Posterior vena cava (tissue), 2 donors: ENCODE measurements at regions not wholly inside any gene's neighbourhood (a gene's known extent, or its start where the extent isn't known, plus 50 kb on each side); places are given as distances from the start of the nearest gene placed in this dataset.
"Not testable (repeated sequence)": the region's sequence is repeated elsewhere in the genome, so short reads cannot be mapped to it uniquely, and the experiment has no call there.

Source experiments
- DNase-seq: peaks from one replicate; pipeline ENCODE4 v3.0.0-alpha.2; 2020; ENCODE audit warnings: low spot score
- intact Hi-C, 2 donors: fragments of 100-400 bp; cut with DNase I; formaldehyde crosslinking; loops; one replicate each; pipeline versions ENCODE4 v1.14.1 to v1.14.2; 2022 to 2023
- donor health status: DM: yes; HTN: yes; CAD: no.
- donor health status: DM: yes; HTN: yes; CAD: no.

DNA sequence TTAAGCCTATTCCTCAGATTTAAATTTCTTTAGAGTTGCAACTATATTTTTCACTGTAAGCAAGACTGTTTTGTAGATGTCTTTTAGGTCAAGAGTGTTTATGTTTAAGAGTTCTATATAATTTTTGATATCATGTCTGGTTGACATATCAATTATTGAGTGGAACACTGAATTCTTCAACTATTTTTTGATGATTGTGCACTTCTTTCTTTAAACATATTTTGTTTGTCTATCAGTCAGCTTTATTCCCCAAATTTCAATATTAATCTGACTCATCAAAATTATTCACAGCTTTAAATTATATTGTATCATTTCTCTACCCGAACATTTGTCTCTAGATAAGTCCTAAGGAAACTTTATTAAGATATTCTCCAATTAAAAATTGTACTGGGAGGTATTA lies 933.6 kb upstream of the ROBO1 start:
- intact Hi-C loops: no loop called here
- no peak for DNase-seq

DNA sequence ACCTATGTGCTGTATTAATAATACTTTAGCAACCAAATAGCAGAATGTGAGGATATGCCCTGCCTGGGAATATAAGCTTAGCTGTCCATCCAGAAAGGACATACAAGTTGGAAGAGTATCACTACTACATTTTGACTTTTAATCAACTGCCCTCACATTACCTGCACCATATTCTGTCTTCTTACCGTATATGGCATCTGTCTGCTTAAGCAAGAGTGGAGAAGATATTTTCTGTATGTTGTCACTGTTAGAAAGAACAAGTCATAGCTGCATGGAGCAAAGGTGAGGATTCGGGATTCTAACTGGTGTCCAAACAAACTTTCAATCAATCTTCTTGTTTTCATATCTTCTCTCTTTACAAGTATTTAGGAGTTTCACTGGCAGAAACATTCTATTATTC lies 929.5 kb upstream of the ROBO1 start:
- intact Hi-C loops: no loop called here
- no peak for DNase-seq

DNA sequence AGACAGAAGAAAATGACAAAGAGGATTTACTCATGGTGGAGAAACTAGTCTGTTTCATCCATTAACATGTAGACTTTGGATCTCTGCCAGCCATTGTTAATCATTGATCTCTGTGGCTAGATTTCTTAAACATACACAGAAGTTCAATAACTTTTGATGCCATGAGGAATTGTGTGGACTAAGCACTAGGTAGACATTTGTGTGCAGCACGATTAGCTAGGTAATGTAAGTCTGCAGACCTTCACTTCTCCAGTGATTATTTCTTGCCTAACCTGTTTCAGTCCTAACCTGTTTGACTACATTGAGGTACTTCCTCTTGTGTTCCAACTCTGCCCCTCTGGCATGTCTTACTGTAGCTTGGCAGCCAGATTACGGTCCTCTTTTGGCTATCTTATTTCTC lies 928.5 kb upstream of the ROBO1 start:
- no peak for DNase-seq

DNA sequence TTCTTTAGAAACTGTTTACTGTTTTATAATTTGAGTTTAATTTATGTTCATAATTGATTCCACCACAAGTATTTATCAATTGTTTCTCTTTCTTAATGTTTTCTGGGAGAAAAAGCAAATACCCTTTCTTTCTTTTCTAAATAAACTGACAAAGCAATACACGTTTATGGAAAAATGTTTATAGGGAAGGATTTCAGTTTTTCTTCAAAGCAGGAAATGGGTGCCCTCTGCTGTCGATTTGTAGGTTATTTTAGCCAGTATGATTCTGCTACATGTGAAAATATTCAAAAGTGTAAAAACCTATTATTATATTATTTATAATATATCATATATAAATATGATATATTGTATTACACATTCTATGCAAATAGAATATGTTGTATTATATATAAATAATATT lies 921.0 kb upstream of the ROBO1 start:
- intact Hi-C loops: no loop called here
- no peak for DNase-seq

More for the DNA sequence above, 928.5 kb upstream of the ROBO1 start:
- intact Hi-C loops: no loop called here

DNA sequence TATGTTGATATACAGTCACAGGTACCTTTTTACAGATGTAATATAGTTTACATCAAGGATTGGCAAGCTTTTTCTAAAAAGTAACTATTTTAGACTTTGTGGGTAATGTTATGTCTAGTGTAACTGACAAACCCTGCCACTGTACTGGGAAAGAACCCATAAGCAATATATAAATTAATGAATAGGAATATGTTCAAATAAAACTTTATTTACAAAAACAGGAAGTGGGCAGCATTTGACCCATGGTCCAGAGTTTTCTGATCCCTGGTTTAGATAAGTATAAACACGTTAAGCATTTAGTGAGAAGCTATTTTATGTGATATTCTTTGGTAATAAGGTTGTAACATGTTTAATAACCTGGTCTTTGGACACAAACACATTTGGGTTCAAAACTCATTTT lies 915.2 kb upstream of the ROBO1 start:
- intact Hi-C loops: no loop called here
- no peak for DNase-seq

DNA sequence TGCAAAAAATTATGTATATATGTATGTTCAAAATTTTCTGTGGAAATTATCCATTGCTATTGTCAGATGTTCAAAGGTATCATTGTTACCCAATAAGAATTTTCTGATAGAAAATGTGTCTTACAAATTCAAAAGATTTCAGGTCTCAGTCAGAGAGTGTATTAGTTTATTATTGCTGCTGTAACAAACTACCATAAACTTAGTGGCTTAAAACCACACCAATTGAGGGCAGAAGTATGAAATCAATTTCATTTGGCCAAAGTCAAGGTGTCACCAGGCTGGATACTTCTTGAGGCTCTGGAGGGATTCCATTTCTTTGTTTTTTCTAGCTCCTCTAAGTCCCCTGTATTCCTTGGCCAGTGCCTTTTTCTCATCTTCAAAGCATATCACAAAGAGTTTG lies 914.4 kb upstream of the ROBO1 start:
- intact Hi-C loops: no loop called here
- no peak for DNase-seq

DNA sequence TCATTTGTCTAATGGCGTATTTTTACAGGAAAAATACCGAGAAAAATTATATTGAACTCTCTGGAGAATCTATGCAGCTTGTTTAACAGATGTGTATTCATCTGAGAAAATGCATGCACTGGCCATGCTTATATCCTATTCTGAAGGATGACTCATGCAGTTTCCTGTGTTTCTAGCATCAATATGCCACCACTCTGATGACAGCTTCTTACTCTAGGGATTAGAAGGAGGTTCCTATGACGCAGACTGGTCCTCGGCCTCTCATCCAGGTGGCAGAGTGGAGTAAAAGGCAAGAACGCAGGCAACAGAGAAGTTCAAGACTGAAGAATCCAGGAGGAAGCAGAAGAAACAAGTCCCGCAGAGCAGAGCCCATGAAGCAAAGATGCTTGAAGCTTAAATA lies 910.0 kb upstream of the ROBO1 start:
- DNase-seq: no peak
- intact Hi-C loops: no loop called here

DNA sequence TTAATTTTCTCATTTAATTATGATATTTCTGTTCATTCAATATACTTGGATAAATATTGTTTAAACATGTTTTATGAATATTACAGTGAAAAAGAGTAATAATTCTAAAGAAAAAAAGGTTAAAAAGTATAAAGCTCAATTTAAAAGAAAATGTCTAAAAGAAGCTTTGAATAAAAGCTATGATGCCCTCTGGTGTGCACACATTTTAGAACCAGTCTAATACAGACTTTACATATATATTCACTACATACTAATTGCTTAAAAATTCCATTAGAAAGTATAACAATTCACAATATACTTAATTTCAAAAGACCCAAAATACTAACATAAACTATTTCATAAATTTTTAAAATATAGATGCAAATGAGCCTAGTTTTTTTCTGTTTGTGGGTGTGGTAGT lies 909.1 kb upstream of the ROBO1 start:
- intact Hi-C loops: no loop called here
- DNase-seq: no peak

DNA sequence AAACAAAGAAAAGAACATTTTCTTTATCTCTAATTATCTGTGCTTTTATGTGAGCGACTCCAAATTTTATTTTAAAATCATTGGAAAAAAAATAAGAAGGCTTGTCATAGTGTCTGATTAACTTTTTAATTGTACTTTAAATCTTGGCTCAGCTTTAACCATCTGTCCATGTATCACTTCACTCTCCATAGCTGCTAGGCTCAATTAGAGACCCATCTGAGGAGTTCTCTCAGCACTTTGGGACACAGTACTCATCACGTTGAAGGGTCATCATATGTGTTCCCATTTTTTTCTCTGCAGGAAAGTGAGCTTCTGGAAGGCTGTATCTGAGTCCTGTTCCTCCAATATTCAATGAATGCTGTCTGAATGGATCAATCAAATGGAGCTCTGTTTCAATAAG lies 908.5 kb upstream of the ROBO1 start:
- no peak for DNase-seq
- intact Hi-C loops: no loop called here

DNA sequence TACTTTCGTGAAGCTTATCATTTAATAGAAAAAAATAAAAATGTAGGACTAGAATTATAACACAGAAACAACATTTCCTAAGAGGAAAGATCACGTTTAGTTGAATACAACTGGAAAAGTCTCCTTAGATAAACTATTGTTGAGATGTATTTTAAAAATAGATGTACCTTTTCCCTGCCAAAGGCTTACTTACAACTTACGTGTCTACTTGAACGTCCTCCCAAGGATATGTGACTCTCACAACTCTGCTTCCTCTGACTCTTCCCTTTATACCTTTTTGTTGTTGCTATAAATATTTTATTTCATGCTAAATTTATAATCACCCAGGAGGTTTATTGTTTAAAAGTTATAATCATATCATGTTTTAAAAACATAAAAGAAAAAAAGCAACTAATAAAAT lies 908.0 kb upstream of the ROBO1 start:
- intact Hi-C loops: no loop called here

DNA sequence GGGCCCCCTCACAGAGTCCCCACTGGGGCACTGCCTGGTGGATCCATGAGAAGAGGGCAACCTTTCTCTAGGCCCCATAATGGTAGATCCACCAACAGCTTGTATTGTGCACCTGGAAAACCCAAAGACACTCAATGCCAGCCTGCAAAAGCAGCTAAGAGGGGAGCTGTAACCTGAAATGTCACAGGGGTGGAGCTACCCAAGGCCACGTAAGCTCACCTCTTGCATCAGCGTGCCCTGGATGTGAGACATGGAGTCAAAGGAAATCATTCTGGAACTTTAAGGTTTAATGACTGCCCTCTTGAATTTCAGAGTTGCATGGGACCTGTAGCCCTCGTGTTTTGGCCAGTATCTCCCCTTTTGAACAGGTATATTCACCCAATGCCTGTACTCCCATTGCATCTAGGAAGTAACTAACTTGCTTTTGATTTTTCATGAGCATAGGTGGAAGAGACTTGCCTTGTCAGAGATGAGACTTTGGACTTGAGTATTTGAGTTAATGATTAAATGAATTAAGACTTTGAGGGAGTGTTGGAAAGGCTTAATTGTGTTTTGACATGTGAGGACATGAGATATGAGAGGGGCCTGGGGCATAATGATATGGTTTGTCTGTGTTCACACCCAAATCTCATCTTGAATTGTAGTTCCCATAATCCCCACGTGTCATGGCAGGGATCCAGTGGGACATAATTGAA lies 900.9 kb upstream of the ROBO1 start:
- intact Hi-C loops: no loop called here
- no peak for DNase-seq

More for the DNA sequence above, 908.0 kb upstream of the ROBO1 start:
- DNase-seq: no peak

DNA sequence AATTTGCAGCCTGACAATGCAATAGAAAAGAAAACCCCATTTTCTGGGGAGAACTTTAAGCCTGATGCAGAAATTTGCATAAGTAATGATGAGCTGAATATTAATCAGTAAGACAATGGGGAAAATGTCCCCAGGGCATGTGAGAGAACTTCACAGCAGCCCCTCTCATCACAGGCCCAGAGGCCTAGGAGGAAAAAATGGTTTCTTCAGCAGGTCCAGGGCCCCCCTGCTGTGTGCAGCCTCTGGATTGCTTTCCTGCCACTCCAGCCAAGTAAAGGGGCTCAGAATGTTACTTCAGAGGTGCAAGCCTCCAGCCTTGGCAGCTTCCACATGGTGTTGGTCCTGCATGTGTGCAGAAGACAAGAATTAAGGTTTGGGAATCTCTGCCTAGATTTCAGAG lies 900.3 kb upstream of the ROBO1 start:
- DNase-seq: no peak
- intact Hi-C loops: no loop called here

DNA sequence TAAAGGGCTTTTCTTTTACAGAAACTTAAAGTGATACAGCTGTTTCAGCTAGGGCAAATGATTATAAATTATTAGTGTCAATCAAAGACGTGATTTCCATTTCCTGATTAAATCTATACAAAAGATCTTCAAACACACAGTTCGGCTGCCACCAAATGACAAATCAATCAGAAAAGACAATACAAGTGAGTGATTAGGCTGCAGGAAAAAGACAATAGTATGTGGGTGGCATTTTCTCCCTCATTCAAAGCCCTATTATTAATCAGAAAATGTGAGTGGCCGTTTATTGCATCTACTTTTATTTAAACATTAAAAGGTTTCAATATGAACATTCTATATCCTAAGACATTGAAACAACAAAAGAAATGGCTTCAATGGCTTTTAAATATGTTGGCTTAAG lies 895.6 kb upstream of the ROBO1 start:
- no peak for DNase-seq
- intact Hi-C loops: no loop called here

DNA sequence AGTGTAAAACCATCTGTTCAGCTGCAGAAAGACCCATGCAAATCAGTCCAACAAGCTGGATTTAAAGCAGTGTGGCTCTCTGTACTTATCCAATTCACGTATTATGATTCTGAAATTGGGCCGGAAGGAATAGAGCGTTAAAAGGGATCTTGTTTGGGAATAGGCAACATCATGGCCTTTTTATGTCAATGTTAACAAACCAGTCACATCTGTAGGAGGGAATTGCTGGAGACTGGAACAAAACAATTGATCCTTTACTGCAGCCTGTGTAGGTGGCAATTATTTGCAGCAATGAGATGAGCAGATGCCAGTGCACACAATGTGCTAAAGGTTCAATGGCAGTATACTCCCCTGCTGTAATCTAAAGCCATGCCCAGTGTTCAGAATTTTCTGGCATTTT lies 887.4 kb upstream of the ROBO1 start:
- intact Hi-C loops: no loop called here
- no peak for DNase-seq

DNA sequence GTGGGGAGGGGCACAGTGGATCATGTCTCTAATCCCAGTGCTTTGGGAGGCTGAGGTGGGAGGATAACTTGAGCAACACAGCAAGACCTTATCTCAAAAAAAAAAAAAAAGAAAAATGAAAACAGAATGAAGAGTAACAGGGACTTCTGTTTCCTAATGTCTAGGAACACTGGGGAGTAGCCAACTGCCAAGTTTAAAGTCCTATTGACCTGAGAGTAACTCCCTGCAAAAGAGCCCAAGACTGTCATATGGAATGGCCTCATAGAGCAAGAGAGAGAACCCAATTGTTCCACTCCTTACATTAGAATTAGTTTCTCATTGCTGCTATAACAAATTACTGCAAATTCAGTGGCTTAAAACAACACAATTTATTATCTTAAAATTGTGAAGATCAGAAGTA lies 881.4 kb upstream of the ROBO1 start:
- DNase-seq: no peak
- intact Hi-C loops: no loop called here

DNA sequence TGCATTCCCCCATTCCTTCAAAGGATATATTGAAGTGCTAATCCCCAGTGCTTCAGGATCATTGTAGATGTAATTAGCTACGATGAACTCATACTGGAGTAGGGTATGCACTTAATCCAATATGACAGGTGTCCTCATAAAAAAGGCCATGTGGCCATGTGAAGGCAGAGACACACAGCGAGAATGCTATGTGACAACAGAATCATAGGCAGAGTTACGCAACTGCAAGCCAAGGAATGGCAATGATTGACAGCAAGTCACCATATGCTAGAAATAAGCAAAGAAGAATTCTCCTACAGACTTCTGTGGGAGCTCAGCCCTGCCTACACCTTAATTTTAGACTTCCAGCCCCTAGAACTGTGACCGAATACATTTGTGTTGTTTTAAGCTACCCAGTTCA lies 875.6 kb upstream of the ROBO1 start:
- intact Hi-C loops: no loop called here
- DNase-seq: no peak

DNA sequence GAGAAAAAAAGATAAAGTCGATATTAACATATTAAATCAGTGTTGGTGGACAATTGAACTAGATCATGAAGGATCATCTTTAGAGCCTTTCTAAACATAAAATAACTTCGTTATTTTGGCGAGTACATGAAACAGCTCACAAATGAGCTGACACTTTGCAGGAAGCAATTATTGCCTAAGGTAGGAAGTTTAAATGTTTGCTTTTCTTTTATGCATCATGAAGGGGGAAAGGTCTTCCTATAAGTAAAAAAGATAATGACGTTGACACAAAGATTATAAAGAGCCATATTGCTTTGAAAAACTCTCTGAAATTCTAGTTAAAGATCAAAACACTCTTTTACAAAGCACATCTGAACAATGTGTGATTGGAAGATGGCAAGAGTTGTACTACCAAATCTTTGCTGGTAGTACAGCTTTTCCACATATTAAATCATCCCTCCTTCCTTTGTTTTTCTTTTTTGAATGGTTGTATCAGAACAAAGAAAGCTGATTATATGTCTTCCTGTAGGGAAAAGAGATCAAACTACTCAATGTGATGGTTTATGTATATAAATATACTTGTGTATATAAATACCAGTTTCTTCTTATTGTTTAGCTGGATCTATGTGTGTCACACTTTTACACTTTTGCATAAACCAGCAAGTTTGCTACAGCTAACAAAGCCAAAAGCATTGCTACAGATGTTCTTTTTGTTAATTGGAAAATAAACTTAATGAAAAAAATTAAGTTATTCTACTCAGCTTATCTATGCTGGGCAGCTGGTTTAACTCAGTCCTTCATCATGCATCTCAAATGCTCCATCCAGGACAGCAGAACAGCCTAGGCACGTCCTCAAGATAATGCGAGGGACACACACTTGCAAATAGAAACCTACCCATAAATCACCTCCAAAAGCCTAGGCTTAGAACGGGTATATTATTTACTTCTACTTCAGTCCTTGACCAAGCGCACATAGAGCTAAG lies 850.8 kb upstream of the ROBO1 start:
- DNase-seq: no peak
- intact Hi-C loops: no loop called here

DNA sequence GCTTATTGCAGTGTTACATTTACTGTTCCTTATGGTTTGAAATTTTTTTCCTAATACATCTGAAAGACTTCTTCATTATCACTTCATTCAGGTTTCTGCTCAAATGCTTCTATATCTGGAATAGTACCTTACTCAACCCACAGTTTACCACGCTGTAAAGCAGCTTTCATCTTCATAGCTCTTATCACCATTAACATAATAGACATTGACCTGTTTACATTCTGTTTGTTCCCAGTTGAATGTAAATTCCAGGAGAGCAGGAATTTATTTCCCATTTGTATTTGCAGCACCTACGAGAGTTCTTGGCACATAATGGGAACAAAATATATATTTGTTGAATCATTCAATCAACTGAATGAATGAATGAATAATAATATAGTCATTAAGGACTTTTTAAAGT lies 844.6 kb upstream of the ROBO1 start:
- no peak for DNase-seq
- intact Hi-C loops: no loop called here

DNA sequence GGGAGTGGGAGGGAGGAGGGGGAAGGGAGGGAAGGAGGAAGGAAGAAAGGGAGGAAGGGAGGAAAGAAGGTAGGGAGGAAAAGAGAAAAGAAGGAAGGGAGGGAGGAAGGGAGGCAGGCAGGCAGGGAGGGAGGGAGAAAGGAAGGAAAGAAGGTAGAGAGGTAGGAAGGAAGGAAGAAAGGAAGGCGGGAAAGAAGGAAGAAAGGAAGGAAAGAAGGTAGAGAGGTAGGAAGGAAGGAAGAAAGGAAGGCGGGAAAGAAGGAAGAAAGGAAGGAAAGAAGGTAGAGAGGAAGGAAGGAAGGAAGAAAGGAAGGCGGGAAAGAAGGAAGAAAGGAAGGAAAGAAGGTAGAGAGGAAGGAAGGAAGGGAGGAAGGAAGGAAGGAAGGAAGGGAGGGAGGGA lies 840.3 kb upstream of the ROBO1 start:
- DNase-seq, intact Hi-C loops: not testable (repeated sequence)

DNA sequence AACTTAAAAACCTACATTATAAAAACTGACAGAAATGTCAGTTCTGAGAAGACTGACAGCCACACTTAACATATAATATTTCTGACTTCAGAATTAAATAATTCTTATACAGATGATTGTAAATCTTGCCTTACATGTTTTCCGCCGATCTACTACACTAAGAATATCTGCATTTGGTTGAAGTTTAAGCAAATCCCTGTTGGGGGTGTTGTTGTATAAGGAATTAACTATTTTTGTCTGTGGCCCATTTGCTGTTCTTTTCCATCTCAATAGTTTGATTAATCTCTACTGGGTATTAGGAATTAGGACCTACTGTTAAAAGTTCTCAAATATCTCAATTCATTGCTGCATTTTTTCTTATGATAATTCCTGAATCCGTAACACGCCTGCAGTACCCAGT lies 838.3 kb upstream of the ROBO1 start:
- intact Hi-C loops: no loop called here
- no peak for DNase-seq

DNA sequence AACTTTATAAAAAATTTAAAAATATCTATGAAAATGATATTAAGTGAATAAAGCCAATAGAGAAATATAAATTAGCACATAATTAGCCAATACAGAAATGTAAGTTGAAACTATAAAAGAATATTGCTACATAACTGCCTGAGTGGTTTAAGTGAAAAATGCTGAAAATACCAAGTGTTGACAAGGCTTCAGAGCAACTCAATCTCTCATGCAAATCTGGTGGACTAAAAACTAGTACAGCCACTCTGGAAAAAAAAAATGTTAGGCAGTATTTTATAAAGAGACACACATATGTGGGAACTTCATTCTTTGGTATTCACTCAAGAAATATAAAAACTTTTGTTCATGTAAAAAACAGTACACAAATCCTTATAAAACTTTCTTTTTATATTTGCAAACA lies 833.7 kb upstream of the ROBO1 start:
- DNase-seq: no peak
- intact Hi-C loops: no loop called here
